Neural crest cell (in vitro differentiated cells): ENCODE measurements at regions not wholly inside any gene's neighbourhood (a gene's known extent, or its start where the extent isn't known, plus 50 kb on each side); places are given as distances from the start of the nearest gene placed in this dataset.

Experiments used
- DNase-seq: peaks from one replicate; pipeline ENCODE4 v3.0.0; 2021; ENCODE audit warnings: low read depth, mixed read lengths, low spot score
- H3K27ac Mint-ChIP-seq: one replicate; pipeline ENCODE4 v1.8.0; 2021; ENCODE audit warnings: mild to moderate bottlenecking, mixed read lengths; ENCODE audit not compliant: unreplicated experiment
- H3K27me3 Mint-ChIP-seq: 2 replicates; pipeline ENCODE4 v1.8.0; 2021; ENCODE audit warnings: low read depth, mild to moderate bottlenecking, mixed read lengths
- H3K36me3 Mint-ChIP-seq: 2 replicates; pipeline ENCODE4 v1.8.0; 2021; ENCODE audit warnings: low read depth, mild to moderate bottlenecking, mixed read lengths
- H3K4me1 Mint-ChIP-seq: 2 replicates; pipeline ENCODE4 v1.8.0; 2021; ENCODE audit warnings: mixed read lengths
- H3K4me3 Mint-ChIP-seq: one replicate; pipeline ENCODE4 v1.8.0; 2021; ENCODE audit warnings: mild to moderate bottlenecking, mixed read lengths
- H3K9me3 Mint-ChIP-seq: 2 replicates; pipeline ENCODE4 v1.8.0; 2021; ENCODE audit warnings: mixed read lengths
- TF ChIP-seq, protein P1 (sequence below): fragments of 200-600 bp; sonication (generic); conservative IDR thresholded peaks from 2 replicates; pipeline ENCODE4 v1.5.0; 2021; ENCODE audit warnings: antibody characterized with exemption, mild to moderate bottlenecking

GRCh38 chr14:87073880-87074570, 919.0 kb downstream of the GALC start:
- no peaks in the 10 kb centered on the region for H3K4me1 Mint-ChIP-seq
- no peaks in the 10 kb centered on the region for H3K9me3 Mint-ChIP-seq
- H3K27me3 Mint-ChIP-seq: no peaks in the 10 kb centered on the region
- no peak for DNase-seq
- no peak overlapping the region for H3K27ac Mint-ChIP-seq
- H3K36me3 Mint-ChIP-seq: no peaks in the 10 kb centered on the region
- TF ChIP-seq, protein P1, sequence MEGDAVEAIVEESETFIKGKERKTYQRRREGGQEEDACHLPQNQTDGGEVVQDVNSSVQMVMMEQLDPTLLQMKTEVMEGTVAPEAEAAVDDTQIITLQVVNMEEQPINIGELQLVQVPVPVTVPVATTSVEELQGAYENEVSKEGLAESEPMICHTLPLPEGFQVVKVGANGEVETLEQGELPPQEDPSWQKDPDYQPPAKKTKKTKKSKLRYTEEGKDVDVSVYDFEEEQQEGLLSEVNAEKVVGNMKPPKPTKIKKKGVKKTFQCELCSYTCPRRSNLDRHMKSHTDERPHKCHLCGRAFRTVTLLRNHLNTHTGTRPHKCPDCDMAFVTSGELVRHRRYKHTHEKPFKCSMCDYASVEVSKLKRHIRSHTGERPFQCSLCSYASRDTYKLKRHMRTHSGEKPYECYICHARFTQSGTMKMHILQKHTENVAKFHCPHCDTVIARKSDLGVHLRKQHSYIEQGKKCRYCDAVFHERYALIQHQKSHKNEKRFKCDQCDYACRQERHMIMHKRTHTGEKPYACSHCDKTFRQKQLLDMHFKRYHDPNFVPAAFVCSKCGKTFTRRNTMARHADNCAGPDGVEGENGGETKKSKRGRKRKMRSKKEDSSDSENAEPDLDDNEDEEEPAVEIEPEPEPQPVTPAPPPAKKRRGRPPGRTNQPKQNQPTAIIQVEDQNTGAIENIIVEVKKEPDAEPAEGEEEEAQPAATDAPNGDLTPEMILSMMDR: no peak
- H3K4me3 Mint-ChIP-seq: no peak overlapping the region

GRCh38 chr14:87067591-87067990, 925.4 kb downstream of the GALC start:
- no peak overlapping the region for H3K27ac Mint-ChIP-seq
- no peaks in the 10 kb centered on the region for H3K36me3 Mint-ChIP-seq
- no peaks in the 10 kb centered on the region for H3K9me3 Mint-ChIP-seq

DNA sequence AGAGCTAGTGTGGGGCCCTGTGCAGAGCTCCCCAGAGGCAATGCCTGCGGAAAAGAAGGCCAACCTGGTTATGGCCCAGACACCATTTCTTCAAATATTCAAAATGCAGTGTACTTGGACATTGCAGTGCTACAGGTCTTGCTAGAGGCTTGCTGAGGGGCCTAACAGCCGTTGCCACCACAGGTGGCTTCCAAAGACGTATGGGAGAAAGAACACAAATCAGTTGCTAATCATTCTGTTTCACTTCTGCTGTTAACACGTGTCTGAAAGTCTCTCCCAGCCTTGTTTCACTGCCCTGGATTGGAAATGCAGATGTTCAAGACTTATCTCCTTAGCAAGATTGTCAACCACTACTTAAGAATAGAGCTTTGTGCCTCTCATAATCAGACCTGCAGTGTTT, 925.9 kb downstream of the GALC start:
- no peaks in the 10 kb centered on the region for H3K36me3 Mint-ChIP-seq
- H3K27ac Mint-ChIP-seq: no peak overlapping the region
- no peak overlapping the region for H3K4me3 Mint-ChIP-seq
- H3K9me3 Mint-ChIP-seq: no peaks in the 10 kb centered on the region
- H3K27me3 Mint-ChIP-seq: no peaks in the 10 kb centered on the region
- DNase-seq: no peak
- no peaks in the 10 kb centered on the region for H3K4me1 Mint-ChIP-seq
- TF ChIP-seq, protein P1: no peak

More at GRCh38 chr14:87067591-87067990, 925.4 kb downstream of the GALC start:
- H3K4me1 Mint-ChIP-seq: no peaks in the 10 kb centered on the region
- TF ChIP-seq, protein P1: no peak
- DNase-seq: no peak
- H3K4me3 Mint-ChIP-seq: no peak overlapping the region
- H3K27me3 Mint-ChIP-seq: no peaks in the 10 kb centered on the region

DNA sequence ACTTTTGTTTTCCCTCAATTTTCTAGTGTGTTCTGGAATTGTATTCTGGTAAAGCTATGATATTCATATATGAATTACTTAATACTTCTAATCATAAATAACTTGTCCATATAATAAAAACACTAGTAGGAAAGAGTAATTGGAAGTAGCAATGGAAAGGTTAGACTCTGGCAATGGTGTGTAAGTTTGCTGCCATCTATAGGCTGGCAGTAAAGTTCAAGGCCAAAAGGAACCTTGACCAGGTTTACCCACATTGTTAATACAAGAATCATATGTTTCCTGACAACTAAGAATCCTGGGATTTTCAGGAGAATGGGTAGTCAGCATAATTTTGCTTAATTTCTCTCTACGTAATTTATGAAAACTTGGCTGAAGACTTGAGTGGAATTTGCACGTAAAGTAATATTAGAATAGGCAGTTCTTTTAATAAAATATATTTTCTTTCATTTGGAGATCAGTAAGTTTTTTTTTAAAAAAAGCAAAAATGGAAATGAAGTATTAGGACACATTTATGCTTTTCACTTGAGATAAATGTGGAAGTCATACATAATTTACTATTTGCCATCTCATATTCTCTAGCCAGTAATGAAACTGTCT, 926.7 kb downstream of the GALC start:
- no peak for DNase-seq

GRCh38 chr14:87065366-87065765, 927.6 kb downstream of the GALC start:
- Mint-ChIP-seq H3K36me3 (no peaks in the 10 kb centered on the region), H3K4me3 (no peak overlapping the region), H3K27ac (no peak overlapping the region), H3K4me1 (no peaks in the 10 kb centered on the region), H3K27me3 (no peaks in the 10 kb centered on the region), H3K9me3 (no peaks in the 10 kb centered on the region)
- DNase-seq: no peak
- TF ChIP-seq, protein P1: no peak

More for the DNA sequence above, 926.7 kb downstream of the GALC start:
- no peaks in the 10 kb centered on the region for H3K4me1 Mint-ChIP-seq
- H3K36me3 Mint-ChIP-seq: no peaks in the 10 kb centered on the region
- no peaks in the 10 kb centered on the region for H3K9me3 Mint-ChIP-seq
- no peak overlapping the region for H3K4me3 Mint-ChIP-seq
- no peak overlapping the region for H3K27ac Mint-ChIP-seq
- H3K27me3 Mint-ChIP-seq: no peaks in the 10 kb centered on the region
- TF ChIP-seq, protein P1: peak; percentile 57
